ENCODE measurements at regions not wholly inside any gene's neighbourhood (a gene's known extent, or its start where the extent isn't known, plus 50 kb on each side); places are given as distances from the start of the nearest gene placed in this dataset.

DNA sequence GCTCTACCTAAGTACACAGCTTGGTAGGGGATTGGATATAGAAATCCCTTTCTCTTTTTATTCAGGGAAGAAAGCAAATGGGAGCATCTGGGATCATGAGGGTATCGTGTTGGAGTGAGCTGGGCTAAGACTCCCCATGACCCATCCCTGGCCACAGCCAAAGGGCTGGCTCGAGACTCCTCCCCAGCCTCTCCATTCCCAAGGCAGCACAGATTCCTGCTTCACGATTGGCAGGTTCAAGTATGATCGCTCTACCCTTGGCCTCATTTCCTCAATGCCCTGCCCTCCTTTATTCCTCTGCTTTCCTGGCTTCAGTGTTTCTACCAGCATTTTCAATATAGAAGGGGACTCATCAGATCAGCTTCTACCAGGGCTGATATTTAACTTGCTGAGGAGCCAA lies 89.7 kb downstream of the ATP1A1 start:
- H3K4me1 Mint-ChIP-seq: no peaks in the 10 kb centered on the region
- no peaks in the 10 kb centered on the region for H3K4me1 ChIP-seq (ENCODE audit: control insufficient read depth in 2 of 2, insufficient read depth in 2 of 2, low read length in 2 of 2)

DNA sequence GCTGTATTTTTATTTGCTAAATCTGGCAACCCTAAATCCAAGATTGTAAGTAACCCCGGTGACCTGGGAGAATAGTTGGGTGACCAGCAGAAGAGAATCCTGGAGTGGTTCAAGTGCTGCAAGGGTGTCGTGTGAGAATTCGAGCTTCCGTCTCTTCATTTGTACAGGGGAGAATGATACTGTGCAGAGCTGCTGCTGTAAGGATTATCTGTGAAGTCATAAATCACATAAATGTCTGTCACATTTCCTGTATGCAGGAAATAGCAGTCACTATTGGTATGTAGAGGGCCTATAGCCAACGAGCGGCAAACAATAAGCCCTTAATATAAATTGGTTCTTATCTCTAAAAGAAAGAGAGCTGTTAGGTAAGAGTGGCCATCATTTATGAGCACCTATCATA lies 90.7 kb downstream of the ATP1A1 start:
- ChIA-PET POLR2A (interaction anchor here (0.6 kb wide), 1 partner anchor 652 kb away, joined by 3 read pairs; no protein-coding TSS in a partner anchor), CTCF (interaction anchor here (1.0 to 1.7 kb wide), 2 partner anchors 22 to 26 kb away, joined by 3 to 4 read pairs; no protein-coding TSS in a partner anchor)
- ATAC-seq (no peak), DNase-seq (no peak)
- Mint-ChIP-seq H3K4me1 (no peaks in the 10 kb centered on the region), H3K27me3 (peaks cover 0 to 18% (median 10%) of the 10 kb centered on the region in 5 donors), H3K4me3 (no peak overlapping the region), H3K9me3 (peaks cover 0 to 5% (median 0%) of the 10 kb centered on the region in 11 donors), H3K36me3 (peaks cover 0 to 4% (median 0%) of the 10 kb centered on the region in 5 donors), H3K27ac (no peak overlapping the region)
- no peak overlapping the region for H3K4me3 ChIP-seq (ENCODE audit: low read length)
- H3K27me3 ChIP-seq (ENCODE audit: control insufficient read depth in 2 of 2, insufficient read depth in 2 of 2, low read length in 2 of 2): no peaks in the 10 kb centered on the region
- H3K9me3 ChIP-seq (ENCODE audit: control insufficient read depth in 2 of 3, low read length in 3 of 3): no peaks in the 10 kb centered on the region
- no peaks in the 10 kb centered on the region for H3K4me1 ChIP-seq (ENCODE audit: control insufficient read depth in 2 of 2, insufficient read depth in 2 of 2, low read length in 2 of 2)
- no peaks in the 10 kb centered on the region for H3K36me3 ChIP-seq (ENCODE audit: control insufficient read depth in 2 of 3, insufficient read depth in 3 of 3, low read length in 3 of 3)
- intact Hi-C loops (cut with micrococcal nuclease): no loop called here
- H3K27ac ChIP-seq (ENCODE audit: low read depth, low read length): no peak overlapping the region

More for the DNA sequence above, 89.7 kb downstream of the ATP1A1 start:
- ChIA-PET CTCF (interaction anchor here (0.8 to 1.7 kb wide), 3 partner anchors 22 to 312 kb away, joined by 3 read pairs; no protein-coding TSS in a partner anchor), POLR2A (no interaction called here)
- peaks cover 0 to 5% (median 0%) of the 10 kb centered on the region in 11 donors for H3K9me3 Mint-ChIP-seq
- H3K36me3 ChIP-seq (ENCODE audit: control insufficient read depth in 2 of 3, insufficient read depth in 3 of 3, low read length in 3 of 3): no peaks in the 10 kb centered on the region
- intact Hi-C loops (cut with micrococcal nuclease): no loop called here
- DNase-seq: no peak
- H3K36me3 Mint-ChIP-seq: peaks cover 0 to 4% (median 0%) of the 10 kb centered on the region in 5 donors
- H3K27ac Mint-ChIP-seq: no peak overlapping the region
- no peak for ATAC-seq
- no peak overlapping the region for H3K4me3 Mint-ChIP-seq
- H3K9me3 ChIP-seq (ENCODE audit: control insufficient read depth in 2 of 3, low read length in 3 of 3): no peaks in the 10 kb centered on the region
- no peak overlapping the region for H3K4me3 ChIP-seq (ENCODE audit: low read length)
- peaks cover 0 to 18% (median 7%) of the 10 kb centered on the region in 5 donors for H3K27me3 Mint-ChIP-seq
- H3K27ac ChIP-seq (ENCODE audit: low read depth, low read length): no peak overlapping the region
- H3K27me3 ChIP-seq (ENCODE audit: control insufficient read depth in 2 of 2, insufficient read depth in 2 of 2, low read length in 2 of 2): no peaks in the 10 kb centered on the region

All from naive thymus-derived CD4-positive, alpha-beta T cell (primary cell).